Stomach (tissue), 8 donors: ENCODE measurements at regions not wholly inside any gene's neighbourhood (a gene's known extent, or its start where the extent isn't known, plus 50 kb on each side); places are given as distances from the start of the nearest gene placed in this dataset.

Experiments used
- DNase-seq, 2 donors: peaks; one replicate each; pipeline versions ENCODE4 v3.0.0 to v3.0.0-alpha.2; 2013 to 2019
- H3K27ac ChIP-seq, 5 donors: fragments of 200-600 bp in 4 of 5; sonication (generic) in 4 of 5; one replicate each; pipeline ENCODE4 v1.5.1; 2013 to 2019; ENCODE audit warnings: mild to moderate bottlenecking in 1 of 5, moderate library complexity in 1 of 5
- H3K27me3 ChIP-seq, 3 donors: fragments of 200-600 bp; sonication (generic); one replicate each; pipeline ENCODE4 v1.5.1; 2017 to 2019; ENCODE audit warnings: mixed run types in 1 of 3
- H3K36me3 ChIP-seq, 4 donors: fragments of 200-600 bp; sonication (generic); 1 replicate in 3 of 4; 2 replicates in 1 of 4; pipeline ENCODE4 v1.5.1; 2016 to 2019
- H3K4me1 ChIP-seq, 4 donors: fragments of 200-600 bp; sonication (generic); one replicate each; pipeline ENCODE4 v1.5.1; 2016 to 2019
- H3K4me3 ChIP-seq, 4 donors: fragments of 200-600 bp; sonication (generic) in 3 of 4; one replicate each; pipeline ENCODE4 v1.5.1; 2016 to 2019; ENCODE audit warnings: mild to moderate bottlenecking in 1 of 4
- H3K9me3 ChIP-seq, 4 donors: fragments of 200-600 bp; sonication (generic); one replicate each; pipeline ENCODE4 v1.5.1; 2016 to 2019
- CTCF ChIP-seq, 7 experiments: fragments of 450-650 bp in 4 of 7; fragments of 200-600 bp in 3 of 7; sonication (generic) in 3 of 7; IDR thresholded peaks; one replicate each; pipeline ENCODE4 v1.5.1; 2016 to 2019; ENCODE audit warnings: antibody characterized with exemption in 7 of 7, control low read depth in 2 of 7, mild to moderate bottlenecking in 1 of 7
- EP300 ChIP-seq: sonication (generic); formaldehyde crosslinking; IDR thresholded peaks from one replicate; pipeline ENCODE4 v1.6.1; 2017; ENCODE audit warnings: antibody characterized with exemption
- POLR2A ChIP-seq, 4 donors: fragments of 450-650 bp; IDR thresholded peaks; one replicate each; pipeline ENCODE4 v1.6.1; 2016; ENCODE audit warnings: antibody characterized with exemption in 4 of 4, control low read depth in 2 of 4, mild to moderate bottlenecking in 1 of 4, moderate library complexity in 1 of 4
- POLR2AphosphoS5 ChIP-seq, 3 donors: sonication (generic); formaldehyde crosslinking; IDR thresholded peaks; one replicate each; pipeline ENCODE4 v1.6.1; 2016; ENCODE audit warnings: antibody characterized with exemption in 3 of 3
- WGBS, 5 donors: extraction: QIAGEN DNeasy Blood & Tissue Kit in 3 of 5; methylation state at CpG; one replicate each; pipeline versions ENCODE4 v1.1.5 to v1.1.7; 2013 to 2018; 5-methylcytosine and 5-hydroxymethylcytosine counted together
- intact Hi-C: fragments of 100-400 bp; cut with DNase I; formaldehyde crosslinking; loops from one replicate; pipeline ENCODE4 v1.15.1; 2023; ENCODE audit warnings: low total_unique reads
- donor health status: healthy with polysubstance abuse.
- donor health status: Bipolar disorder and iron deficiency.
- donor health status: healthy.

DNA sequence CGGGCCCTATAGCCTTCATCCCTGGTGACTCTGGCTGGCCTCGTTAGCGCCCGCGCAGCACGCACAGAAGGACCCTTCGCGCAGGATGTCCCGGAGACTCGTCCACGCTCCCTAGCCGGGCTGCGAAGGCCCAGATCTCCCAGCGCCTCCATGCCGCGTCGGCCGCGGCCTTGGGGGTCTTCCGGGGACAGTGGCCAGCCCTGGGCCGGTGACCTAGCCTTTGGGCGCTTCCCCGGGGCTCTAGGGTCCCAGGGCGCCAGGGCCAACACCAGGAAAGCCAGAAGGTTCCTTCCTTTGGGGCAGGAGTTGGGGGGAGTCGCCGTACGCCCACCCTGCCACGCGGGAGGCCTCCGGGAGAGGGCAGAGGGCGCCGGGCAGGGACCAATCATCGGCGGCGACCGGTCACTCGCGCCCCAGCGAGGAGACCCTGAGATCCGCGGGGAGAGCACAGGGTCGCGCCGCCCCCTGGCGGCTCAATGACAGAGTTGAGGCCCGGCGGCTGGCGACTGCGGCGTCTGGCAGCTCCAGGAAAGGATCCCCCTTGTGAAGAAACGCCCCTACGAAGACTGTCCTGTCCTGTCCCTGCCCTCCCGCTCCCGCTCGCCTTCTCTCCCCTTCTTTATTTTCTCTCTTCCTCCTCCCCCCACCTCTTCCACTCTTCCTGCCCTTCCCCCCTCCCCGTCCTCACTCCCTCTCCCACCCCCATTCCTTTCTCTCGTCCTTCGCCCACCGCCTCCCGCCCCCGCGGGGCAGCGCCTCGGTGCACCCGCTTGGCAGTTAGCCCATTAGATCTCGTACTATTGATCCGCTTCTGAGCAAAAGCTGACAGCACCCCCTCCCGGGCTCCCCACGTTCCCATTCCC, 62.3 kb upstream of the LBX1 start:
- intact Hi-C loops = no loop called here
- Histone ChIP-seq H3K4me1 (peaks cover 18 to 32% (median 28%) of the 10 kb centered on the region in 4 donors), H3K27ac (no peak overlapping the region), H3K27me3 (peaks cover 5 to 100% (median 71%) of the 10 kb centered on the region in 3 donors), H3K36me3 (no peaks in the 10 kb centered on the region), H3K4me3 (peak overlapping the region; percentile 47 to 70 (median 54)), H3K9me3 (no peaks in the 10 kb centered on the region)
- peak; percentile 40 to 84 for DNase-seq
- 1 to 4% (median 2%) methylated on average over 29 to 69 of the region's 69 CpGs for WGBS, 5 donors
- TF ChIP-seq CTCF (IDR thresholded peaks at IDR 0.05) = peak in 5 of 7 experiments; percentile 23 to 53 (median 44)
- TF ChIP-seq POLR2A (IDR thresholded peaks at IDR 0.05) = no peak

DNA sequence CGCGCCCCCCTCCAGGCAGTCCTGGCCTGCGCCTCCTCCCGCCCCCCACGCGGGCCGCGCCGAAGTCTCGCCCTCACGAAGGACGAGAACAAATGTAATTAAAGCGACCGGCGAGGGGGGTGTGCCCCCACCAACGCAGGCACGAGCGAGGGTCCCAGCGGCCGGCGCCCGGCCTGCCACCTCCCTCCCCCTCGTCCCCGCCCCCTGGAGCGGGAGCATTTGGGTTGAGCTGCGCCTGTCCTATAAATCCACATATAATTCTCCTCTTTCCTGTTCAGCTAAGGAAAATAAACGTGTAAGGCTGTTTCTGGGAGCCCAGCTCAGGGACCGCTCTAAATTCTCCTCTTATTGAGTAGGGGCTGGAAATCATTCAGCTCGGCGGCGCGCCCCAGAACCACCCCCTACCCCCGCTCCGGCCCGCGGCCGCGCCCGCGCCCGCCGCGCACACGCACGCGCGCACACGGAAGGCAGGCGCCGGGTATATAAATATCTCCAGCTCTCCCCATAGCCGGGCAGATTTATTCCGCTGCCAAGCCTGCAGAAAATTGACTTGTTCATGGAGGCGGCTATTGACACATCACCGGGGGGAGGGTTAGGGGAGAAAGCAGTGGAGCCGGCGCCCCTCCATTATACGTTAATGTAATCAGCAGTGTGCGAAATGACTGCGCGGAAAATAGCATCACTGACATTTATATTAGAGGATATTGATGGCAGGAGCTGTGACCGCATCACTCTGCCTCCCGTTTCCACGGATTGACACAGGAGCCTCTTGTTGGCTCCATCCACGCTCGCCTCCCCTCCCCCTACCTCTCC, 61.6 kb upstream of the BTRC start:
- WGBS, 5 donors = 0 to 2% (median 1%) methylated on average over 61 to 65 of the region's 65 CpGs

GRCh38 chr10:101293007-101293723, 60.8 kb upstream of the BTRC start:
- intact Hi-C loops = no loop called here
- no peaks in the 10 kb centered on the region for H3K36me3 ChIP-seq
- H3K4me3 ChIP-seq = peak overlapping the region; percentile 47 to 70 (median 54)
- no peaks in the 10 kb centered on the region for H3K9me3 ChIP-seq
- peaks cover 5 to 100% (median 57%) of the 10 kb centered on the region in 3 donors for H3K27me3 ChIP-seq
- peaks cover 18 to 32% (median 26%) of the 10 kb centered on the region in 4 donors for H3K4me1 ChIP-seq
- H3K27ac ChIP-seq = no peak overlapping the region
- TF ChIP-seq CTCF (IDR thresholded peaks at IDR 0.05) (no peak), POLR2A (IDR thresholded peaks at IDR 0.05) (no peak), EP300 (no peak), POLR2AphosphoS5 (IDR thresholded peaks at IDR 0.05) (no peak)
- no peak for DNase-seq
- WGBS, 5 donors = 28 to 38% (median 31%) methylated on average over 17 of the region's 17 CpGs

More for the DNA sequence above, 61.6 kb upstream of the BTRC start:
- Histone ChIP-seq H3K9me3 (no peaks in the 10 kb centered on the region), H3K36me3 (no peaks in the 10 kb centered on the region), H3K4me1 (peaks cover 18 to 32% (median 28%) of the 10 kb centered on the region in 4 donors), H3K27me3 (peaks cover 5 to 100% (median 62%) of the 10 kb centered on the region in 3 donors), H3K27ac (no peak overlapping the region), H3K4me3 (peak overlapping the region; percentile 47 to 70 (median 54))
- DNase-seq = peak in 1 of 2 donors; percentile 73
- intact Hi-C loops = no loop called here
- no peak for TF ChIP-seq CTCF (IDR thresholded peaks at IDR 0.05)
- TF ChIP-seq EP300 = no peak
- TF ChIP-seq POLR2AphosphoS5 (IDR thresholded peaks at IDR 0.05) = no peak
- TF ChIP-seq POLR2A (IDR thresholded peaks at IDR 0.05) = no peak

- intact Hi-C loops = no loop called here
- H3K36me3 ChIP-seq = no peaks in the 10 kb centered on the region
- no peak overlapping the region for H3K4me3 ChIP-seq
- H3K9me3 ChIP-seq = no peaks in the 10 kb centered on the region
- H3K4me1 ChIP-seq = peaks cover 18 to 33% (median 25%) of the 10 kb centered on the region in 4 donors
- 71 to 95% (median 90%) methylated on average over 3 of the region's 3 CpGs for WGBS, 5 donors
- no peak for TF ChIP-seq EP300
- no peak overlapping the region for H3K27ac ChIP-seq
- H3K27me3 ChIP-seq = peaks cover 5 to 98% (median 57%) of the 10 kb centered on the region in 3 donors
- no peak for DNase-seq
Observed at GRCh38 chr10:101294109-101294508, 59.9 kb upstream of the BTRC start.
